ENCODE measurements at regions not wholly inside any gene's neighbourhood (a gene's known extent, or its start where the extent isn't known, plus 50 kb on each side); places are given as distances from the start of the nearest gene placed in this dataset.

DNA sequence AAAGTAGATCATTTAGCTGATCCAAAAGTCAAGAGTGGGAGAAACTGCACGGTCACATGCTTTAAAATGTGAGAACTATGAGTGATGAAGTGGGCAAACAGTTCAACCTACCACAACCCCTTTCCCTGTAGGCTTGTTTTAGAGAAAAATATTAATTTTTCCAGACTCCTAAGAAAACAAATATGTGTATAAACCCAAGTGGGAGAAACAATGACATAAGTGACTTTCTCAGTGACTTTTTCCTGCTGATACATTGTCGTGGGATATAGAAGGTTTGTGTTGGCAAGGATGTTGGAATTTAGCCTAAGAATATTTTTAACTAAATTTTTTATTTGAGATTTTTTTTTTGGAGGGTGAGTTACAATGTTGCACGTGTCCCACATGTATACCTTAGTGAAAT, 321.7 kb downstream of the FIGN start:
- POLR2A ChIA-PET: no interaction called here
- Mint-ChIP-seq H3K4me1 (ENCODE audit: insufficient read depth, unreplicated experiment) (no peaks in the 10 kb centered on the region), H3K27me3 (ENCODE audit: insufficient read depth, unreplicated experiment) (no peaks in the 10 kb centered on the region), H3K36me3 (ENCODE audit: insufficient read depth, unreplicated experiment) (no peaks in the 10 kb centered on the region), H3K27ac (ENCODE audit: low read depth, unreplicated experiment) (no peak overlapping the region), H3K4me3 (ENCODE audit: unreplicated experiment) (no peak overlapping the region), H3K9me3 (ENCODE audit: unreplicated experiment) (no peaks in the 10 kb centered on the region)
- BruUV-seq (replicated peaks): no TSS peak
- CTCF ChIA-PET: interaction anchor here (0.5 kb wide), 1 partner anchor 465 kb away, joined by 3 read pairs; no protein-coding TSS in a partner anchor
- no peak for DNase-seq (ENCODE audit: unreplicated experiment)
- intact Hi-C loops (cut with micrococcal nuclease): no loop called here
- TF ChIP-seq, protein P1, sequence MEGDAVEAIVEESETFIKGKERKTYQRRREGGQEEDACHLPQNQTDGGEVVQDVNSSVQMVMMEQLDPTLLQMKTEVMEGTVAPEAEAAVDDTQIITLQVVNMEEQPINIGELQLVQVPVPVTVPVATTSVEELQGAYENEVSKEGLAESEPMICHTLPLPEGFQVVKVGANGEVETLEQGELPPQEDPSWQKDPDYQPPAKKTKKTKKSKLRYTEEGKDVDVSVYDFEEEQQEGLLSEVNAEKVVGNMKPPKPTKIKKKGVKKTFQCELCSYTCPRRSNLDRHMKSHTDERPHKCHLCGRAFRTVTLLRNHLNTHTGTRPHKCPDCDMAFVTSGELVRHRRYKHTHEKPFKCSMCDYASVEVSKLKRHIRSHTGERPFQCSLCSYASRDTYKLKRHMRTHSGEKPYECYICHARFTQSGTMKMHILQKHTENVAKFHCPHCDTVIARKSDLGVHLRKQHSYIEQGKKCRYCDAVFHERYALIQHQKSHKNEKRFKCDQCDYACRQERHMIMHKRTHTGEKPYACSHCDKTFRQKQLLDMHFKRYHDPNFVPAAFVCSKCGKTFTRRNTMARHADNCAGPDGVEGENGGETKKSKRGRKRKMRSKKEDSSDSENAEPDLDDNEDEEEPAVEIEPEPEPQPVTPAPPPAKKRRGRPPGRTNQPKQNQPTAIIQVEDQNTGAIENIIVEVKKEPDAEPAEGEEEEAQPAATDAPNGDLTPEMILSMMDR (IDR thresholded peaks at IDR 0.05; ENCODE audit: unreplicated experiment): no peak

- H3K9me3 Mint-ChIP-seq (ENCODE audit: unreplicated experiment): no peaks in the 10 kb centered on the region
- CTCF ChIA-PET: interaction anchor here (0.5 kb wide), 1 partner anchor 216 kb away, joined by 3 read pairs; no protein-coding TSS in a partner anchor
- POLR2A ChIA-PET: interaction anchor here (0.7 kb wide), 1 partner anchor 39 kb away, joined by 3 read pairs; no protein-coding TSS in a partner anchor
- no TSS peak for BruUV-seq (replicated peaks)
- H3K4me1 Mint-ChIP-seq (ENCODE audit: insufficient read depth, unreplicated experiment): no peaks in the 10 kb centered on the region
- no peaks in the 10 kb centered on the region for H3K36me3 Mint-ChIP-seq (ENCODE audit: insufficient read depth, unreplicated experiment)
- no peak overlapping the region for H3K4me3 Mint-ChIP-seq (ENCODE audit: unreplicated experiment)
- H3K27ac Mint-ChIP-seq (ENCODE audit: low read depth, unreplicated experiment): no peak overlapping the region
- DNase-seq (ENCODE audit: unreplicated experiment): no peak
- intact Hi-C loops (cut with micrococcal nuclease): no loop called here
- TF ChIP-seq, protein P1 (IDR thresholded peaks at IDR 0.05; ENCODE audit: unreplicated experiment): no peak
- H3K27me3 Mint-ChIP-seq (ENCODE audit: insufficient read depth, unreplicated experiment): no peaks in the 10 kb centered on the region
Measured at GRCh38 chr2:163407296-163407695, 328.5 kb downstream of the FIGN start.

- TF ChIP-seq, protein P1 (IDR thresholded peaks at IDR 0.05; ENCODE audit: unreplicated experiment): no peak
- no peak overlapping the region for H3K4me3 Mint-ChIP-seq (ENCODE audit: unreplicated experiment)
- H3K27me3 Mint-ChIP-seq (ENCODE audit: insufficient read depth, unreplicated experiment): no peaks in the 10 kb centered on the region
- no peaks in the 10 kb centered on the region for H3K36me3 Mint-ChIP-seq (ENCODE audit: insufficient read depth, unreplicated experiment)
- ChIA-PET POLR2A (no interaction called here), CTCF (no interaction called here)
- peaks cover 6% of the 10 kb centered on the region for H3K4me1 Mint-ChIP-seq (ENCODE audit: insufficient read depth, unreplicated experiment)
- BruUV-seq (replicated peaks): no TSS peak
- DNase-seq (ENCODE audit: unreplicated experiment): no peak
- H3K27ac Mint-ChIP-seq (ENCODE audit: low read depth, unreplicated experiment): no peak overlapping the region
- no peaks in the 10 kb centered on the region for H3K9me3 Mint-ChIP-seq (ENCODE audit: unreplicated experiment)
- intact Hi-C loops (cut with micrococcal nuclease): no loop called here
Measured at GRCh38 chr2:163405298-163405697, 330.5 kb downstream of the FIGN start.

GRCh38 chr2:163401481-163401880, 334.3 kb downstream of the FIGN start:
- Mint-ChIP-seq H3K36me3 (ENCODE audit: insufficient read depth, unreplicated experiment) (no peaks in the 10 kb centered on the region), H3K9me3 (ENCODE audit: unreplicated experiment) (no peaks in the 10 kb centered on the region), H3K4me1 (ENCODE audit: insufficient read depth, unreplicated experiment) (peaks cover 6% of the 10 kb centered on the region), H3K27me3 (ENCODE audit: insufficient read depth, unreplicated experiment) (no peaks in the 10 kb centered on the region), H3K27ac (ENCODE audit: low read depth, unreplicated experiment) (no peak overlapping the region), H3K4me3 (ENCODE audit: unreplicated experiment) (no peak overlapping the region)
- CTCF ChIA-PET: interaction anchor here (0.7 kb wide), 1 partner anchor 113 kb away, joined by 3 read pairs; no protein-coding TSS in a partner anchor
- DNase-seq (ENCODE audit: unreplicated experiment): peak; percentile 81
- BruUV-seq (replicated peaks): no TSS peak
- POLR2A ChIA-PET: interaction anchor here (0.8 kb wide), 1 partner anchor 233 kb away, joined by 4 read pairs; no protein-coding TSS in a partner anchor
- intact Hi-C loops (cut with micrococcal nuclease): no loop called here
- TF ChIP-seq, protein P1 (IDR thresholded peaks at IDR 0.05; ENCODE audit: unreplicated experiment): no peak
